GM23338 (cell line): ENCODE measurements at regions not wholly inside any gene's neighbourhood (a gene's known extent, or its start where the extent isn't known, plus 50 kb on each side); places are given as distances from the start of the nearest gene placed in this dataset.

ENCODE experiments used
- ATAC-seq: fragments of 200-7000 bp; cut with Tn5 transposase; 3 replicates; pipeline ENCODE4 v1.9.1; 2020
- DNase-seq: peaks from one replicate; pipeline ENCODE4 v3.0.0-alpha.2; 2015; ENCODE audit warnings: low spot score
- H2AFZ ChIP-seq: fragments of 200-600 bp; sonication (generic); 2 replicates; pipeline ENCODE4 v1.8.0; 2016; ENCODE audit warnings: antibody characterized with exemption, mild to moderate bottlenecking, moderate library complexity
- H3F3A ChIP-seq: fragments of 200-600 bp; sonication (generic); replicated peaks from 2 replicates; pipeline ENCODE4 v1.8.0; 2017; ENCODE audit warnings: antibody characterized with exemption, mixed run types, low read depth
- H3K27ac ChIP-seq: fragments of 200-600 bp; sonication (generic); 2 replicates; pipeline ENCODE4 v1.6.1; 2016; ENCODE audit warnings: low read depth
- H3K27me3 ChIP-seq: fragments of 200-600 bp; sonication (generic); 2 replicates; pipeline ENCODE4 v1.8.0; 2016; ENCODE audit warnings: mild to moderate bottlenecking, mixed run types, moderate library complexity; ENCODE audit not compliant: insufficient read depth
- H3K36me3 ChIP-seq: fragments of 200-600 bp; sonication (generic); 2 replicates; pipeline ENCODE4 v1.8.0; 2016; ENCODE audit warnings: mild to moderate bottlenecking; ENCODE audit not compliant: insufficient read depth
- H3K4me1 ChIP-seq: fragments of 200-600 bp; sonication (generic); 2 replicates; pipeline ENCODE4 v1.8.0; 2016; ENCODE audit warnings: mild to moderate bottlenecking, moderate library complexity; ENCODE audit not compliant: insufficient read depth
- H3K4me2 ChIP-seq: fragments of 200-600 bp; sonication (generic); 2 replicates; pipeline ENCODE4 v1.7.1; 2017; ENCODE audit warnings: mixed run types
- H3K4me3 ChIP-seq: fragments of 200-600 bp; sonication (generic); 2 replicates; pipeline ENCODE4 v1.6.1; 2016; ENCODE audit warnings: mixed run types
- H3K79me2 ChIP-seq: fragments of 200-600 bp; sonication (generic); replicated peaks from 2 replicates; pipeline ENCODE4 v1.8.0; 2017; ENCODE audit warnings: mild to moderate bottlenecking; ENCODE audit not compliant: insufficient read depth
- H3K9me2 ChIP-seq: fragments of 200-600 bp; sonication (generic); 2 replicates; pipeline ENCODE4 v1.8.0; 2017; ENCODE audit not compliant: insufficient read depth
- H4K20me1 ChIP-seq: fragments of 200-600 bp; sonication (generic); replicated peaks from 2 replicates; pipeline ENCODE4 v1.8.0; 2017; ENCODE audit warnings: mild to moderate bottlenecking; ENCODE audit not compliant: insufficient read depth
- H3K27ac Mint-ChIP-seq: 2 replicates; pipeline ENCODE4 v1.8.0; 2020; ENCODE audit warnings: inconsistent platforms, mild to moderate bottlenecking, moderate library complexity, mixed read lengths
- H3K27me3 Mint-ChIP-seq: 3 replicates; pipeline ENCODE4 v1.8.0; 2022; ENCODE audit warnings: low read depth, mild to moderate bottlenecking, moderate library complexity, mixed read lengths, inconsistent platforms; ENCODE audit not compliant: insufficient read depth, poor library complexity
- H3K36me3 Mint-ChIP-seq: 3 replicates; pipeline ENCODE4 v1.8.0; 2021; ENCODE audit warnings: low read depth, mild to moderate bottlenecking, inconsistent platforms, moderate library complexity, mixed read lengths
- H3K4me1 Mint-ChIP-seq: 3 replicates; pipeline ENCODE4 v1.8.0; 2020; ENCODE audit warnings: mild to moderate bottlenecking, inconsistent platforms, mixed read lengths
- H3K4me3 Mint-ChIP-seq: 3 replicates; pipeline ENCODE4 v1.8.0; 2021; ENCODE audit warnings: moderate library complexity, mild to moderate bottlenecking, inconsistent platforms, mixed read lengths
- H3K9me3 Mint-ChIP-seq: 3 replicates; pipeline ENCODE4 v1.8.0; 2020; ENCODE audit warnings: moderate library complexity, mild to moderate bottlenecking, inconsistent platforms, mixed read lengths
- CREB1 ChIP-seq: fragments of 250-450 bp; sonication (Bioruptor Pico); IDR thresholded peaks from 2 replicates; pipeline ENCODE4 v1.5.0; 2020; ENCODE audit warnings: low read depth, mild to moderate bottlenecking, moderate library complexity
- CTCF ChIP-seq, 2 experiments: fragments of 200-600 bp in 1 of 2; sonication (generic) in 1 of 2; conservative IDR thresholded peaks; 2 replicates each; pipeline versions ENCODE4 v1.5.1 to v1.6.1; 2016 to 2017; ENCODE audit warnings: antibody characterized with exemption in 2 of 2, low read depth in 2 of 2, mild to moderate bottlenecking in 2 of 2, moderate library complexity in 1 of 2
- ETS1 ChIP-seq: IDR thresholded peaks from 2 replicates; pipeline ENCODE4 v1.6.1; 2016; ENCODE audit warnings: antibody characterized with exemption
- EZH2 ChIP-seq: fragments of 200-600 bp; sonication (generic); IDR thresholded peaks from one replicate; pipeline ENCODE4 v1.8.0; 2017; ENCODE audit warnings: antibody characterized with exemption, mild to moderate bottlenecking, low read depth; ENCODE audit not compliant: unreplicated experiment
- EZH2phosphoT487 ChIP-seq: fragments of 200-600 bp; sonication (generic); IDR thresholded peaks from one replicate; pipeline ENCODE4 v1.8.1; 2018; ENCODE audit warnings: antibody characterized with exemption; ENCODE audit not compliant: unreplicated experiment
- JUNB ChIP-seq: IDR thresholded peaks from one replicate; pipeline ENCODE4 v1.6.1; 2016; ENCODE audit warnings: antibody characterized with exemption; ENCODE audit not compliant: unreplicated experiment
- NANOG ChIP-seq: IDR thresholded peaks from 2 replicates; pipeline ENCODE4 v1.6.1; 2016; ENCODE audit warnings: antibody characterized with exemption, borderline replicate concordance
- POLR2AphosphoS5 ChIP-seq: IDR thresholded peaks from 2 replicates; pipeline ENCODE4 v1.6.1; 2016; ENCODE audit warnings: antibody characterized with exemption, low read depth
- REST ChIP-seq: IDR thresholded peaks from one replicate; pipeline ENCODE4 v1.6.1; 2018; ENCODE audit warnings: antibody characterized with exemption; ENCODE audit not compliant: unreplicated experiment
- STAT1 ChIP-seq: IDR thresholded peaks from one replicate; pipeline ENCODE4 v1.6.1; 2016; ENCODE audit warnings: antibody characterized with exemption; ENCODE audit not compliant: unreplicated experiment
- ZNF114 ChIP-seq: fragments of 250-450 bp; sonication (Bioruptor Pico); IDR thresholded peaks from 2 replicates; pipeline ENCODE4 v1.5.0; 2020; ENCODE audit warnings: mild to moderate bottlenecking, moderate library complexity
- ZNF331 ChIP-seq: fragments of 250-450 bp; sonication (Bioruptor Pico); IDR thresholded peaks from 2 replicates; pipeline ENCODE4 v1.5.0; 2020; ENCODE audit warnings: low read depth, mild to moderate bottlenecking, moderate library complexity
- ZNF462 ChIP-seq: fragments of 250-450 bp; sonication (Bioruptor Pico); IDR thresholded peaks from 2 replicates; pipeline ENCODE4 v1.5.0; 2020; ENCODE audit warnings: mild to moderate bottlenecking, moderate library complexity

- H3K9me3 Mint-ChIP-seq = peaks cover 8% of the 10 kb centered on the region; the same call in 1 of the 3 replicates
- H3K36me3 Mint-ChIP-seq = 0 out of 3 replicates have a peak, but pooled peaks cover 4% of the 10 kb centered on the region
- H3K4me1 Mint-ChIP-seq = peaks cover 12% of the 10 kb centered on the region; the same call in 2 of the 3 replicates
- ATAC-seq = no peak
- Histone ChIP-seq H3K4me1 (peaks cover 10% of the 10 kb centered on the region; the same call in 1 of the 2 replicates), H3K27ac (no peak overlapping the region), H3K4me3 (no peak overlapping the region), H4K20me1 (no peaks in the 10 kb centered on the region), H3F3A (no peaks in the 10 kb centered on the region), H3K36me3 (no peaks in the 10 kb centered on the region), H3K9me2 (no peaks in the 10 kb centered on the region), H3K27me3 (no peaks in the 10 kb centered on the region), H3K4me2 (no peak overlapping the region), H3K79me2 (no peaks in the 10 kb centered on the region), H2AFZ (no peak overlapping the region)
- H3K27me3 Mint-ChIP-seq = no peaks in the 10 kb centered on the region
- TF ChIP-seq CTCF (conservative IDR thresholded peaks at IDR 0.05; ENCODE audit: low read depth in 2 of 2) (no peak), ZNF462 (no peak), ZNF331 (CRISPR knock-in tag) (no peak), REST (no peak), NANOG (no peak), CREB1 (CRISPR knock-in tag) (no peak), EZH2 (no peak), ZNF114 (CRISPR knock-in tag) (no peak), JUNB (no peak), STAT1 (no peak), EZH2phosphoT487 (no peak), POLR2AphosphoS5 (no peak), ETS1 (no peak)
- no peak for DNase-seq
- no peak overlapping the region for H3K27ac Mint-ChIP-seq
- no peak overlapping the region for H3K4me3 Mint-ChIP-seq
These were observed 85.4 kb upstream of the FAT1 start for GRCh38 chr4:186809070-186809469.
